Kidney (tissue), 13 donors: ENCODE measurements at regions not wholly inside any gene's neighbourhood (a gene's known extent, or its start where the extent isn't known, plus 50 kb on each side); places are given as distances from the start of the nearest gene placed in this dataset.

ENCODE experiments used
- DNase-seq, 5 donors: peaks; one replicate each; pipeline ENCODE4 v3.0.0-alpha.2; 2013 to 2020
- FAIRE-seq: peaks from 2 replicates; lab custom pipeline; 2012; peaks lifted over from hg19 to GRCh38; lab: Jason Lieb, UNC
- H3K27ac ChIP-seq, 2 donors: one replicate each; pipeline ENCODE4 v1.7.0; 2013; ENCODE audit warnings: low read depth in 2 of 2, low read length in 2 of 2, inconsistent platforms in 1 of 2
- H3K27me3 ChIP-seq: one replicate; pipeline ENCODE4 v1.7.1; 2013; ENCODE audit warnings: low read length, inconsistent platforms; ENCODE audit not compliant: control insufficient read depth, insufficient read depth
- H3K36me3 ChIP-seq, 3 donors: one replicate each; pipeline versions ENCODE4 v1.7.0 to v1.7.1; 2013; ENCODE audit warnings: low read length in 3 of 3, control low read depth in 1 of 3, inconsistent platforms in 1 of 3; ENCODE audit not compliant: insufficient read depth in 3 of 3, control insufficient read depth in 2 of 3
- H3K4me1 ChIP-seq, 3 donors: one replicate each; pipeline versions ENCODE4 v1.7.0 to v1.7.1; 2013; ENCODE audit warnings: low read length in 3 of 3, inconsistent platforms in 1 of 3, low read depth in 1 of 3; ENCODE audit not compliant: control insufficient read depth in 2 of 3, insufficient read depth in 2 of 3
- H3K4me3 ChIP-seq, 3 donors: one replicate each; pipeline versions ENCODE4 v1.7.0 to v1.8.1; 2013; ENCODE audit warnings: low read length in 3 of 3, control low read depth in 1 of 3, inconsistent platforms in 1 of 3
- H3K9ac ChIP-seq, 3 donors: one replicate each; pipeline versions ENCODE4 v1.7.0 to v1.7.1; 2013; ENCODE audit warnings: low read length in 3 of 3, control low read depth in 1 of 3, inconsistent platforms in 1 of 3
- H3K9me3 ChIP-seq, 3 donors: one replicate each; pipeline versions ENCODE4 v1.7.0 to v1.7.1; 2013; ENCODE audit warnings: low read length in 3 of 3, control low read depth in 1 of 3, inconsistent platforms in 1 of 3; ENCODE audit not compliant: control insufficient read depth in 2 of 3, insufficient read depth in 1 of 3
- CTCF ChIP-seq: IDR thresholded peaks from 3 replicates; pipeline ENCODE4 v1.5.1; 2012; ENCODE audit warnings: mild to moderate bottlenecking, moderate library complexity, borderline replicate concordance; ENCODE audit not compliant: insufficient read depth; ENCODE audit errors: extremely low read depth
- intact Hi-C: fragments of 100-400 bp; cut with DNase I; formaldehyde crosslinking; loops from one replicate; pipeline ENCODE4 v1.11.1; 2022
- donor health status: control.
- donor health status: control.
- donor health status: control.
- donor health status: control.
- donor health status: control.
- donor health status: DM: yes; HTN: yes; CAD: no.
- donor health status: Normal renal cell carcinoma (clear cell type).

DNA sequence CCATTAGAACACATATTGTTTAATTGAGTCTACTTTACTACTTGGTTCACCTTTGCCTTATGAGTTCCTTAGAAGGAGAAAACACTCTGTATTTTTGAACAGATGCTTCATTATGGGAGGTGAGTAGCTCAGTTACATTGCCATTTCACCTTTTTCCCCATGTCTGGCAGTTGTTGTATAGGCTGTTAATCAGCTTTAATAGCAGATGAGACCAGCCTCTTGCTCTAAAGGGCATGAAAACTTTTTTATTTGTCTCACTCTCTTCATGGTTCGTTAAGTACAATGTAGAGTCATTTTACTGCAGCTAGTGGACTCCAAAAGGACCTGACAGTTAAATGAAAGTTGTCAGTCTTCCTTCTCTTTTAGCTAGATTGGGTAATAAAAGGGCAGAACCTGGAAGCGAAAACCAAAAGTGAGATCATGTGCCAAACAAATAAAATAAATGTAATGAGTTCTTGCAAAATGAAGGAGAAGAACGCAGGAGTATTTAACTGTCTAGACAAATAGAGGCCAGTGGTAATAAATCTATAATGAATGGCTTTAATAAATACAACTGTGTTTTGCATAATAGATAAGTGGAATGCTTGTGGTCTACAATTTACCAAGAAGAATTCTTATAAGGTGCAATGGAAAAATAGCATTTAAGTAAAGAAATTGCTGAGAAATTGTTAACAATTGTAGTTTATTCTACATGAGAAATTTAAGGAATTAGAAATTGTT, 180.0 kb upstream of the NEGR1 start:
- Histone ChIP-seq H3K9ac (no peak overlapping the region), H3K4me1 (no peaks in the 10 kb centered on the region), H3K27ac (no peak overlapping the region), H3K27me3 (no peaks in the 10 kb centered on the region), H3K4me3 (no peak overlapping the region), H3K9me3 (no peaks in the 10 kb centered on the region), H3K36me3 (no peaks in the 10 kb centered on the region)
- intact Hi-C loops, result no loop called here
- peak in 3 of 5 donors; percentile 14 to 80 (median 71) for DNase-seq
- TF ChIP-seq CTCF, result no peak
- FAIRE-seq, result no peak

DNA sequence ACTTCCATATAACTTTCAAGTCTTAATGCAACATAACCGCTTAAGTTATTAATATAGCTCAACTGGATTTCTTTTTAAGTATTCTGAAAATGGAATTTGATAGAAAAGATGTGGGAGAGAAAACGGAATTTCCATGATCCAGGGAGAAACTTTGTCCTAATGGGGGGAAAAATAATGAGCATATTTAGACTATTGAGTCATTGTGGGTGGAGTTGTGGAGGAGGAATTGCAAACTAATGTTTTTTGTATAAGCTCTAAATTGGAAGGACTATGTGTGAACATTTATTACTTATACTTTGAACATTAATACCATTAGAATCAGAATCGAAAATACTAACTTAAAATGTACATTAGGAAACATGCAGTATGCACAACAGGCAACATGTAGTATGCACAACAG, 159.9 kb upstream of the NEGR1 start:
- FAIRE-seq (peak; percentile 3), DNase-seq (no peak)
- intact Hi-C loops, result no loop called here
- H3K4me1 ChIP-seq, result no peaks in the 10 kb centered on the region
- H3K27ac ChIP-seq, result no peak overlapping the region
- no peak overlapping the region for H3K9ac ChIP-seq
- no peak overlapping the region for H3K4me3 ChIP-seq
- H3K36me3 ChIP-seq, result no peaks in the 10 kb centered on the region
- no peaks in the 10 kb centered on the region for H3K9me3 ChIP-seq
- no peaks in the 10 kb centered on the region for H3K27me3 ChIP-seq
- no peak for TF ChIP-seq CTCF

DNA sequence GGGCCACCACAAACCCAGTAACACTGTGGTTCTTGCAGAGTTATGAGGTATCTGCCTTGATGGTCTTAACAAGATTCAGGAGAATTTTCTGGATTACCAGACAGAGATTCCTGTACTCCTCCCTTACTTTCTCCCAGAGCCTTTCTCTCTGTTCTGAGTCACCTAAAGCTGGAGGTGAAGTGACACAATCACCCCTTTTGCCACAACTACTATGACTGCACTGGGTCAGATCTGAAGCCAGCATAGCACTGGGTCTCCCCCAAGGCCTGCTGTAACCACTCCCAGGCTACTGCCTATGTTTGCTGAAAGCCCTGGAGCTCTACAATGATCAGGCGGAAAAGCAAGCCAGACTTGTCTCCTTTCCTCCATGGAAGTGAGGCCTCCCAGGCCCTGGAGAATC, 156.7 kb upstream of the NEGR1 start:
- no peak for DNase-seq
- Histone ChIP-seq H3K4me1 (no peaks in the 10 kb centered on the region), H3K9me3 (no peaks in the 10 kb centered on the region), H3K27ac (no peak overlapping the region), H3K4me3 (no peak overlapping the region), H3K9ac (no peak overlapping the region), H3K36me3 (no peaks in the 10 kb centered on the region), H3K27me3 (no peaks in the 10 kb centered on the region)
- TF ChIP-seq CTCF, result no peak
- FAIRE-seq, result no peak
- intact Hi-C loops, result no loop called here

- no peak overlapping the region for H3K27ac ChIP-seq
- H3K36me3 ChIP-seq, result no peaks in the 10 kb centered on the region
- FAIRE-seq (no peak), DNase-seq (no peak)
- no peaks in the 10 kb centered on the region for H3K9me3 ChIP-seq
- no peaks in the 10 kb centered on the region for H3K4me1 ChIP-seq
- no peak overlapping the region for H3K4me3 ChIP-seq
- TF ChIP-seq CTCF, result no peak
- no peaks in the 10 kb centered on the region for H3K27me3 ChIP-seq
- H3K9ac ChIP-seq, result no peak overlapping the region
- intact Hi-C loops, result no loop called here
These were observed 155.9 kb upstream of the NEGR1 start for GRCh38 chr1:72438270-72438669.
